Stomach (tissue), 8 donors: ENCODE measurements at regions not wholly inside any gene's neighbourhood (a gene's known extent, or its start where the extent isn't known, plus 50 kb on each side); places are given as distances from the start of the nearest gene placed in this dataset.
"Not testable (repeated sequence)": the region's sequence is repeated elsewhere in the genome, so short reads cannot be mapped to it uniquely, and the experiment has no call there.

Experiments
- DNase-seq, 2 donors: peaks; one replicate each; pipeline versions ENCODE4 v3.0.0 to v3.0.0-alpha.2; 2013 to 2019
- H3K27ac ChIP-seq, 5 donors: fragments of 200-600 bp in 4 of 5; sonication (generic) in 4 of 5; one replicate each; pipeline ENCODE4 v1.5.1; 2013 to 2019; ENCODE audit warnings: mild to moderate bottlenecking in 1 of 5, moderate library complexity in 1 of 5
- H3K27me3 ChIP-seq, 3 donors: fragments of 200-600 bp; sonication (generic); one replicate each; pipeline ENCODE4 v1.5.1; 2017 to 2019; ENCODE audit warnings: mixed run types in 1 of 3
- H3K36me3 ChIP-seq, 4 donors: fragments of 200-600 bp; sonication (generic); 1 replicate in 3 of 4; 2 replicates in 1 of 4; pipeline ENCODE4 v1.5.1; 2016 to 2019
- H3K4me1 ChIP-seq, 4 donors: fragments of 200-600 bp; sonication (generic); one replicate each; pipeline ENCODE4 v1.5.1; 2016 to 2019
- H3K4me3 ChIP-seq, 4 donors: fragments of 200-600 bp; sonication (generic) in 3 of 4; one replicate each; pipeline ENCODE4 v1.5.1; 2016 to 2019; ENCODE audit warnings: mild to moderate bottlenecking in 1 of 4
- H3K9me3 ChIP-seq, 4 donors: fragments of 200-600 bp; sonication (generic); one replicate each; pipeline ENCODE4 v1.5.1; 2016 to 2019
- EP300 ChIP-seq: sonication (generic); formaldehyde crosslinking; IDR thresholded peaks from one replicate; pipeline ENCODE4 v1.6.1; 2017; ENCODE audit warnings: antibody characterized with exemption
- POLR2A ChIP-seq, 4 donors: fragments of 450-650 bp; IDR thresholded peaks; one replicate each; pipeline ENCODE4 v1.6.1; 2016; ENCODE audit warnings: antibody characterized with exemption in 4 of 4, control low read depth in 2 of 4, mild to moderate bottlenecking in 1 of 4, moderate library complexity in 1 of 4
- POLR2AphosphoS5 ChIP-seq, 3 donors: sonication (generic); formaldehyde crosslinking; IDR thresholded peaks; one replicate each; pipeline ENCODE4 v1.6.1; 2016; ENCODE audit warnings: antibody characterized with exemption in 3 of 3
- WGBS, 5 donors: extraction: QIAGEN DNeasy Blood & Tissue Kit in 3 of 5; methylation state at CpG; one replicate each; pipeline versions ENCODE4 v1.1.5 to v1.1.7; 2013 to 2018; 5-methylcytosine and 5-hydroxymethylcytosine counted together
- intact Hi-C: fragments of 100-400 bp; cut with DNase I; formaldehyde crosslinking; loops from one replicate; pipeline ENCODE4 v1.15.1; 2023; ENCODE audit warnings: low total_unique reads
- TF ChIP-seq, protein P1 (sequence below), 7 experiments: fragments of 450-650 bp in 4 of 7; fragments of 200-600 bp in 3 of 7; sonication (generic) in 3 of 7; IDR thresholded peaks; one replicate each; pipeline ENCODE4 v1.5.1; 2016 to 2019; ENCODE audit warnings: antibody characterized with exemption in 7 of 7, control low read depth in 2 of 7, mild to moderate bottlenecking in 1 of 7
- donor health status: healthy with polysubstance abuse.
- donor health status: Bipolar disorder and iron deficiency.
- donor health status: healthy.

DNA sequence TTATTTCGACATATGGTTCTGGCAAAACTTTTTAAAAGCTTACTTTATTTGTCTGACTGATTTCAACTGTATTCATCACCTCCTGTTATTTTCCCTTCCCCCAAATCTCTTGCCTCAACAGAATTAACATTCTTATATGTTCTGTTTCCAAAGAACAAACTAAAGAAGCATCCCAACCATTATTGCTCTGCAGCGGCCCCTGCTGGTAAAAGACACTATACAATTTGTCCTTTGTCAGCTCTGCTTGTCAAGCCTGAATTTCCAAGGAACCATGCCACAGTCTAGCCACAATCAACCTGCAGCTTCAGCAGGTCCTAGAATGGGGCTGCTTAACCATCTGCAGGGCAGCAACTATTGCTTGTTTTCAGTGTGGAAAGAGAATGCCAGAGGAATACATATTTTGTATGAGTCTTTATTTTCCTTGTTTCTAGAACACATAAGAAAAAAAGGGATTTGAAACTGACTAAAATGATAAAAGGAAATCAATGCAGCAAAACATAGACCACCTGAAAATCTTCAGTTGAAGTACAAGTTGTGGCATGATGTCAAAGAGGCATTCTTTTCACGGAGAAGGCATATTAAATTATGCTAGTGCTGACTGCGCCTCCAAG, 845.3 kb downstream of the DIAPH3 start:
- H3K9me3 ChIP-seq, result no peaks in the 10 kb centered on the region
- H3K27me3 ChIP-seq, result no peaks in the 10 kb centered on the region
- H3K4me3 ChIP-seq, result no peak overlapping the region
- DNase-seq, result peak; percentile 73 to 90
- intact Hi-C loops, result no loop called here
- WGBS, 5 donors, result 47 to 51% (median 50%) methylated on average over 4 of the region's 4 CpGs
- TF ChIP-seq, protein P1, sequence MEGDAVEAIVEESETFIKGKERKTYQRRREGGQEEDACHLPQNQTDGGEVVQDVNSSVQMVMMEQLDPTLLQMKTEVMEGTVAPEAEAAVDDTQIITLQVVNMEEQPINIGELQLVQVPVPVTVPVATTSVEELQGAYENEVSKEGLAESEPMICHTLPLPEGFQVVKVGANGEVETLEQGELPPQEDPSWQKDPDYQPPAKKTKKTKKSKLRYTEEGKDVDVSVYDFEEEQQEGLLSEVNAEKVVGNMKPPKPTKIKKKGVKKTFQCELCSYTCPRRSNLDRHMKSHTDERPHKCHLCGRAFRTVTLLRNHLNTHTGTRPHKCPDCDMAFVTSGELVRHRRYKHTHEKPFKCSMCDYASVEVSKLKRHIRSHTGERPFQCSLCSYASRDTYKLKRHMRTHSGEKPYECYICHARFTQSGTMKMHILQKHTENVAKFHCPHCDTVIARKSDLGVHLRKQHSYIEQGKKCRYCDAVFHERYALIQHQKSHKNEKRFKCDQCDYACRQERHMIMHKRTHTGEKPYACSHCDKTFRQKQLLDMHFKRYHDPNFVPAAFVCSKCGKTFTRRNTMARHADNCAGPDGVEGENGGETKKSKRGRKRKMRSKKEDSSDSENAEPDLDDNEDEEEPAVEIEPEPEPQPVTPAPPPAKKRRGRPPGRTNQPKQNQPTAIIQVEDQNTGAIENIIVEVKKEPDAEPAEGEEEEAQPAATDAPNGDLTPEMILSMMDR (IDR thresholded peaks at IDR 0.05), result peak in 5 of 7 experiments; percentile 29 to 74 (median 54)
- TF ChIP-seq POLR2AphosphoS5 (IDR thresholded peaks at IDR 0.05), result no peak
- H3K36me3 ChIP-seq, result no peaks in the 10 kb centered on the region
- H3K4me1 ChIP-seq, result peaks cover 0 to 4% (median 0%) of the 10 kb centered on the region in 4 donors
- H3K27ac ChIP-seq, result no peak overlapping the region

DNA sequence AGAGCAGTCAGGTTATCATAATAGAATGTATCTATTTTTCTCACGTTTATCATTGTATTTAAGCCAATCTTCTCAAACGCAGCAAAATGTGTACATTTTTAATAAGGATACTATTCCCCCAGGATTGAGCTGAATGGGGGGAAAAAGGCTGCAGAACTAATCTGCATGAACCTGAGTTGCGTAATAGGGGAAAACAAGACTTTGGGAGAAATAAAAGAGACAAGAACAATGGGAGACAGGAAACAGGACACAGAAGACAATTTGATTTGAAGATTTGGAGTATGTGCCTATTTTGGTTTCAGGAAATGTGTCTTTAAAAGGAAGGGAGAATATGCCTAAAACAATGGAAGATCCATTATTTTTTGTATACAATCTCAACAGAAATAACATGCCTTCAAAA, 844.5 kb downstream of the DIAPH3 start:
- Histone ChIP-seq H3K27me3 (no peaks in the 10 kb centered on the region), H3K9me3 (no peaks in the 10 kb centered on the region), H3K4me1 (peaks cover 0 to 4% (median 0%) of the 10 kb centered on the region in 4 donors), H3K4me3 (no peak overlapping the region), H3K27ac (no peak overlapping the region), H3K36me3 (no peaks in the 10 kb centered on the region)
- TF ChIP-seq, protein P1 (IDR thresholded peaks at IDR 0.05), result no peak
- TF ChIP-seq POLR2A (IDR thresholded peaks at IDR 0.05) (no peak), EP300 (no peak), POLR2AphosphoS5 (IDR thresholded peaks at IDR 0.05) (no peak)
- 57 to 72% (median 63%) methylated on average over 3 of the region's 3 CpGs for WGBS, 5 donors
- intact Hi-C loops, result no loop called here
- DNase-seq, result no peak

DNA sequence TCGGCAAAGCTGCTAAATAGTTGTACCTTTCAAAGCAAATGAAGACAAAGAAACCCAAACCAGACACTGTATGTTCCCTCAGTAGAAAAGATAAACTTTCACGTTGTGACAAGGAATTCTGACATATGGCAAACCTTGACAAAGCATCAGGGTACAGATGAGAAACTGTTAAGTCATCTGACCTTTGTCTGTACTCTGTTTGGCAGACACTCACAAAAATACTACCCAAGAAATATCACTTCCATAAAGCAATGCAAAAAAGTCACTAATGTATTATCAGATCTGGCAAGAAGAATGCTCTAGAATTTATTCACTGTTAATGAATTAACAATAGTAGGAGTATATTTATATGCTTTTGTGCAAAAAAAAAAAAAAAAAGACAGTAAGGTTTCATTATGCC, 843.7 kb downstream of the DIAPH3 start:
- Histone ChIP-seq H3K4me1 (peaks cover 0 to 4% (median 0%) of the 10 kb centered on the region in 4 donors), H3K27ac (no peak overlapping the region), H3K4me3 (no peak overlapping the region), H3K36me3 (no peaks in the 10 kb centered on the region), H3K27me3 (no peaks in the 10 kb centered on the region), H3K9me3 (no peaks in the 10 kb centered on the region)
- no peak for DNase-seq
- 51 to 57% (median 53%) methylated on average over 2 of the region's 2 CpGs for WGBS, 5 donors
- TF ChIP-seq POLR2A (IDR thresholded peaks at IDR 0.05) (no peak), POLR2AphosphoS5 (IDR thresholded peaks at IDR 0.05) (no peak), EP300 (no peak)
- TF ChIP-seq, protein P1 (IDR thresholded peaks at IDR 0.05), result no peak
- intact Hi-C loops, result no loop called here

DNA sequence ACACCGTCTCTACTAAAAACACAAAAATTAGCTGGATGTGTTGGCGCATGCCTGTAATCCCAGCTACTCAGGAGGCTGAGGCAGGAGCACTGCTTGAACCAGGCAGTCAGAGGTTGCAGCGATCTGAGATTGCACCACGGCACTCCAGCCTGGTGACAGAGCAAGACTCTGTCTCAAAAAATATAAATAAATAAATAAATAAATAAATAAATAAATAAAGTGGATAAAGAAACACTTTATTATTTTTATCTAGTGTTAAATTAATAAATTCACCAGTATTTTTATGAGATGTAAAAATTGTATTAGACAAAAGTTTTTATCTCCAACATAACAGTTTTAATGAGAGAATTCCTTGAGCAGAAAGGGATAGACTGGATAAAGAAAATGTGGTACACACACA, 839.3 kb downstream of the DIAPH3 start:
- intact Hi-C loops, DNase-seq, H3K27ac ChIP-seq, H3K9me3 ChIP-seq, H3K27me3 ChIP-seq, H3K4me3 ChIP-seq, H3K4me1 ChIP-seq, H3K36me3 ChIP-seq: not testable (repeated sequence)
- 93 to 99% (median 94%) methylated on average over 4 of the region's 4 CpGs for WGBS, 5 donors

DNA sequence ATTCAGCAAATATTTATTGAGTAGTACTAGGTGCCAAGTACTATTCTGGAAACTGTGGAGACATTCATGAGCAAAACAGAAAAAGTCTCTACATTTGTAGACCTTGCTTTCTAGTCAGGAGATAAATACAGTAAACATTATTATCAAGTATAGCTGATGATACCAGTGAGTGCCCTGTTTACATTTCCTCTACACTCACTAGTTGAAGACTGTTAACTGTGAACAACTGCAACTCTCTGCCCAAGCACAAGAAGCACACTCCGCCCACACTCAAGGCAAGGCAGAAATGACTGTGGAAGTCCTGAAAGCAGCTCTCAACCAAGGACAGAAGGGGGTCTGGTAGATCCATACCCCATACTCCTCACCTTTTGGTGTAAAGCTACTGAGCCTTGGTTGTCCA, 837.0 kb downstream of the DIAPH3 start:
- intact Hi-C loops, result no loop called here
- H3K9me3 ChIP-seq, result no peaks in the 10 kb centered on the region
- H3K4me3 ChIP-seq, result no peak overlapping the region
- TF ChIP-seq POLR2AphosphoS5 (IDR thresholded peaks at IDR 0.05), result peak in 2 of 3 donors; percentile 7 to 12
- TF ChIP-seq, protein P1 (IDR thresholded peaks at IDR 0.05), result no peak
- 33 to 68% (median 44%) methylated on average over 1 of the region's 1 CpG for WGBS, 5 donors
- no peaks in the 10 kb centered on the region for H3K27me3 ChIP-seq
- H3K4me1 ChIP-seq, result peaks cover 0 to 6% (median 2%) of the 10 kb centered on the region in 4 donors
- H3K36me3 ChIP-seq, result no peaks in the 10 kb centered on the region
- no peak overlapping the region for H3K27ac ChIP-seq
- no peak for DNase-seq
